Type B pancreatic cell (in vitro differentiated cells): ENCODE measurements at regions not wholly inside any gene's neighbourhood (a gene's known extent, or its start where the extent isn't known, plus 50 kb on each side); places are given as distances from the start of the nearest gene placed in this dataset.
"Not testable (repeated sequence)": the region's sequence is repeated elsewhere in the genome, so short reads cannot be mapped to it uniquely, and the experiment has no call there.

Source experiments
- DNase-seq: peaks from one replicate; pipeline ENCODE4 v3.0.0; 2021; ENCODE audit warnings: mixed read lengths; ENCODE audit not compliant: unreplicated experiment; ENCODE audit errors: extremely low spot score
- H3K27ac Mint-ChIP-seq: 2 replicates; pipeline ENCODE4 v1.8.0; 2021; ENCODE audit warnings: mild to moderate bottlenecking, mixed read lengths
- H3K27me3 Mint-ChIP-seq: 2 replicates; pipeline ENCODE4 v1.8.0; 2021; ENCODE audit warnings: mixed read lengths
- H3K36me3 Mint-ChIP-seq: 2 replicates; pipeline ENCODE4 v1.8.0; 2021; ENCODE audit warnings: mixed read lengths
- H3K4me1 Mint-ChIP-seq: one replicate; pipeline ENCODE4 v1.8.0; 2021; ENCODE audit warnings: mixed read lengths; ENCODE audit not compliant: unreplicated experiment
- H3K4me3 Mint-ChIP-seq: 2 replicates; pipeline ENCODE4 v1.8.0; 2021; ENCODE audit warnings: mild to moderate bottlenecking, mixed read lengths
- H3K9me3 Mint-ChIP-seq: 2 replicates; pipeline ENCODE4 v1.8.0; 2021; ENCODE audit warnings: mixed read lengths
- CTCF ChIP-seq: fragments of 200-600 bp; sonication (generic); conservative IDR thresholded peaks from 2 replicates; pipeline ENCODE4 v1.5.0; 2021; ENCODE audit warnings: antibody characterized with exemption, mild to moderate bottlenecking

- Mint-ChIP-seq H3K36me3 (no peaks in the 10 kb centered on the region), H3K27me3 (no peaks in the 10 kb centered on the region), H3K9me3 (no peaks in the 10 kb centered on the region), H3K4me3 (no peak overlapping the region), H3K27ac (no peak overlapping the region), H3K4me1 (no peaks in the 10 kb centered on the region)
- DNase-seq = no peak
- TF ChIP-seq CTCF = no peak
Measured at GRCh38 chr7:85802211-85802610, 615.4 kb upstream of the SEMA3D start.

- no peak for DNase-seq
- Mint-ChIP-seq H3K27ac (no peak overlapping the region), H3K36me3 (peaks cover 5% of the 10 kb centered on the region), H3K4me3 (no peak overlapping the region), H3K27me3 (no peaks in the 10 kb centered on the region), H3K9me3 (peaks cover 9% of the 10 kb centered on the region), H3K4me1 (no peaks in the 10 kb centered on the region)
- TF ChIP-seq CTCF = no peak
Measured at GRCh38 chr7:85796956-85797355, 610.1 kb upstream of the SEMA3D start.

GRCh38 chr7:85791098-85791497 lies 604.2 kb upstream of the SEMA3D start:
- not testable (repeated sequence) for H3K4me3 Mint-ChIP-seq

GRCh38 chr7:85781606-85782005 lies 594.8 kb upstream of the SEMA3D start:
- H3K4me1 Mint-ChIP-seq = no peaks in the 10 kb centered on the region
- H3K36me3 Mint-ChIP-seq = no peaks in the 10 kb centered on the region
- H3K4me3 Mint-ChIP-seq = no peak overlapping the region
- no peak for DNase-seq
- H3K9me3 Mint-ChIP-seq = peaks cover 11% of the 10 kb centered on the region
- TF ChIP-seq CTCF = no peak
- no peaks in the 10 kb centered on the region for H3K27me3 Mint-ChIP-seq
- no peak overlapping the region for H3K27ac Mint-ChIP-seq

More at GRCh38 chr7:85791098-85791497, 604.2 kb upstream of the SEMA3D start:
- not testable (repeated sequence) for H3K36me3 Mint-ChIP-seq, H3K27ac Mint-ChIP-seq, H3K9me3 Mint-ChIP-seq, DNase-seq, H3K4me1 Mint-ChIP-seq, H3K27me3 Mint-ChIP-seq

- Mint-ChIP-seq H3K27ac (no peak overlapping the region), H3K4me1 (peaks cover 11% of the 10 kb centered on the region), H3K27me3 (no peaks in the 10 kb centered on the region), H3K36me3 (no peaks in the 10 kb centered on the region), H3K9me3 (no peaks in the 10 kb centered on the region), H3K4me3 (no peak overlapping the region)
- no peak for TF ChIP-seq CTCF
- DNase-seq = no peak
Measured at GRCh38 chr7:85776691-85777345, 590.0 kb upstream of the SEMA3D start.

GRCh38 chr7:85775431-85775830 lies 588.6 kb upstream of the SEMA3D start:
- Mint-ChIP-seq H3K4me1 (peaks cover 11% of the 10 kb centered on the region), H3K27me3 (no peaks in the 10 kb centered on the region), H3K9me3 (no peaks in the 10 kb centered on the region), H3K27ac (no peak overlapping the region), H3K4me3 (no peak overlapping the region), H3K36me3 (no peaks in the 10 kb centered on the region)
- no peak for TF ChIP-seq CTCF
- no peak for DNase-seq
